CD4-positive, alpha-beta T cell treated with Interleukin-6 for 4 hours (primary cell): ENCODE measurements at regions not wholly inside any gene's neighbourhood (a gene's known extent, or its start where the extent isn't known, plus 50 kb on each side); places are given as distances from the start of the nearest gene placed in this dataset.
A peak's percentile ranks its signal among the peaks of the same experiment; 100 is the strongest.

Experiments
- DNase-seq: peaks from one replicate; pipeline ENCODE4 v3.0.0-alpha.2; 2020; ENCODE audit warnings: mixed read lengths

DNA sequence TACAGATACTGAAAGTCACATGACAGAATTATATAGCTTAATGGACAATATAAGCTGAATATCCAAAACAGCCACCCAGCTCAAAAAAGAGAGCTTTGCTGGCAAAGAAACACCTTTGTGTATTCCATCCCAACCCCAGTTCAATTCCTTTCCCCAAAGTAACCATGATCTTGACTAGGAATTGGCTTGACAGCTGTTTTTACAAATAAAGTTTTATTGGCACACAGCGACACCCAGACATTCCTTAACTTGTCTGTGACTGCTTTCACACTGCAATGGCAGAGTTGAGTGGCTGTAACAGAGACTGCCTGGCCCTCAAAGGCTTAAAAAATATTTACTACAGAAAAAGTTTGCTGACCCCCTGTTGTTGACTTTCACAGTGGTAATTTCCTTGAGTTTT, 264.0 kb upstream of the TSHZ2 start:
- no peak for DNase-seq

DNA sequence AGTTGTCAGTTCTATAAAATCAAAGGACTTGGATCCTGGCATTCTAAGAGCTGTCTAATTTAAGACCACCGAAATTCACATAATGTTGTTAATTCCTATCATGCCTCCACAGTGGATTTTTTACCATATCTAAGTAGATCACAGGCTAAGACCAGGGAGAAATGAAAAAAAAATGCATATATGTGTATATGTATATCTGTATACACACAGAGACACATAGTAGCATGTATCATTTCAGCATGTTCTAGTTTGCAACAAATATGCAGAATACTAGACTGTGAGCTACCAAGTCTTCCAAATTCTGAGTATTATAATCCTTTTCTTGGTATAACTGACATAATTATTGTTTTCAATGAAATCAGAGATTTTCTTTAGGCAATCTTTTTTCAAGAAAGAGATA, 267.6 kb upstream of the TSHZ2 start:
- DNase-seq = no peak

GRCh38 chr20:52688345-52688744, 283.8 kb upstream of the TSHZ2 start:
- DNase-seq = no peak

GRCh38 chr20:52684905-52685304, 287.3 kb upstream of the TSHZ2 start:
- DNase-seq = no peak

GRCh38 chr20:52684176-52684575, 288.0 kb upstream of the TSHZ2 start:
- no peak for DNase-seq

DNA sequence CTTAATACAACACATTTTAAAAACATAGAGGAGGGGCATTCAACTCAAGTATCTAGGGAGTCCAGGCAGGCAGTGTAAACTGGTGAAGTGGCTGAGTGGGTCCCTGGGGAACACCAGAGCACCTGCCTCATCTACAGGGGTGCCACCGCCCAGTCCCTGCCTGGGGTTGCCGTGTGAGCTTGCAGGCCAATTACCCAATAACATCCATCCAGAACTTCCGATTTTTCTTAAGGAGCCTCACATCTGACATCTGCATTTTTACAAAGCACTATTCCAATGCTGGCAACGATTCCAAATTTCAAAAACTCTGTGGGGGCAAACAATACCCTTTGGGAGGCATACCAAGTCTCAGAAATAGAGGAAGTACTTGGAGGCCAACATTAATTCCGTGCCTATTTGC, 288.4 kb upstream of the TSHZ2 start:
- DNase-seq = no peak

- no peak for DNase-seq
Observed at GRCh38 chr20:52682237-52682636, 289.9 kb upstream of the TSHZ2 start.

DNA sequence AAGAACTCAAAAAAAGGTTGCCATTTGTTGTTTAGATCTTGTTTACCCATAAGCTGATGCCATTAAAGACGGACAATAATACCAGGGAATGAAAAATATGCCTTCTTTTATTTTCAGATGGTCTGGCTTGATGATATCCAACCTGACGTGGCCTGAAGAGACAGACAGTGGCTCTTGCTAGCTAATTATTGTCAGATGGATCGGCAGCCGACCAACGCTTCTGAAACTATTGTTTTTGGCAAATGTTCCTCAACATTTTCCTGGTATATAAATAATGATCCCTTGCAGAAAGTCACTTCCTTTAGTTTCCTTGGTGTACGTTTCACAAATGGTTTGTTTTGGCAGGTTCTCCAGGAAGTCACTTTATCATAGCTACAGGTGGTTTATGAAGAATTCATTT, 290.9 kb upstream of the TSHZ2 start:
- no peak for DNase-seq

- no peak for DNase-seq
Observed at GRCh38 chr20:52677216-52677615, 294.9 kb upstream of the TSHZ2 start.

DNA sequence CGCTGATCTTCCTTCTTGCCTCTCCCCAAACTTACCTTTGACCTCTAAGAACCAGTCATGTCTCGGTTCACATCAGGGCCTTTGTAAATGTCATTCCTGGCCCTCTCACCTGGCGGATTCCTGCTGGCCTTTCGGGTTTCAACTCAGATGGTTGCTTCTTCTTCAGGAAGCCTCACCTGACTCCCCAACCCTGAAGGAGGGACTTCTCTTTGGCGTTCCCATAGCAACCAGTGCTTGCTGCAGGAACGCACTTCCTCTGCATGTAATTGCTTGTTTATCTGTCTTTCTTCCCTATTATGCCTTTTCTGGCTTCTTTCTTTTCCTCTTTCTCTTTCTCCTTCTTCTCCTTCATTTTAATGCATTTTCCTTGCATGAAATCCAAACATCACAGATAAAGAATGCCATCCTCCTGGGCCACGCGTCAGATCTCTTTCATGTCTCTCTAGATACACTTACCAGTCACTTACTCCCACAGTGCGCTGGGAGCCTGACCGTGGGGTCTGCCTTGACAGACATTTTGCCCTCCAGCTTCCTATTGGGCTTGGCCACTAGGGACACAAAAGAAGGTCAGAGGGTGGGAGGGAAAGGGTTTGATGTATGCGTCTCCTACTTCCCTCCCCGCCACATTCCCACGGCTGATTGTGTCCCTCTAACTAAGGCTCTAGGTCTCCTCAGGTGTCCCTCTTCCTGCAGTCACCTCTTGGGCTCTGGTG, 295.7 kb upstream of the TSHZ2 start:
- DNase-seq = peak; percentile 4

GRCh38 chr20:52675375-52675774, 296.8 kb upstream of the TSHZ2 start:
- no peak for DNase-seq

DNA sequence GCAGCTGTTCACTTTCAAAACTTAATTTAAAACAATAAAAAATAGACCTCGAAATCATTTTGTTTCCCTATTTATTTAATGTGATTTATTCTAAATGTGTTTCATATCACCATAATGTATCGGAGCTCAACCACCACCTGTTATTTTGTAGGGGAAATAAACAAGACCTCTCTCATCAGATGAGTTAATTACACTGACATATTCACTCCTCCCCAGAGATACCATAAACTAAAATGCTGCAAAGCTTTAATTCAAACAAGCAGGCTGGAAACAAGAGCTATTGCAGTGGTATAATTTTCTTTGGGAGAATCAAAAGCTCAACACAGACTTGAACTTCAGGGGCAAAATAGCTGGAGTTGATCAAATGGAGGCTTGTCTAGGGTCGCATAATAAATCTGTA, 303.5 kb upstream of the TSHZ2 start:
- no peak for DNase-seq

- DNase-seq = no peak
Observed at GRCh38 chr20:52667358-52667757, 304.8 kb upstream of the TSHZ2 start.

DNA sequence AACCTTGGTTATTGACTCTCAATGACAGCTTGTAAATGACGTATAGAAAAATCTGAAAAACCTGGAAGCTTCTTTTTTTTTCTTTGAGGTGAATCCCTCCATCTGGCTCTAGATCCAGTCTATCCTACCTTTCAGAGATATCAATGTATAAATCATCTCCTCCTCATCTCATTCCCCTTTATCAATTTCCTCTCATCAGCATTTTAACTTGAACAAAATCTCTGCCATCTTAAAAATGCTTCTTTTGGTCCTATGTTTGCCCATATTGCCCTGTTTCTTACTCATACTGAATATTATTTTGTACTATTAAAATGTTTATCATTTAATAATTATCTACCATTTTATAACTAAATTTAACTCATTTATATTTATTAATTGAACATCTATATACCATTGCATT, 306.7 kb upstream of the TSHZ2 start:
- DNase-seq = no peak

DNA sequence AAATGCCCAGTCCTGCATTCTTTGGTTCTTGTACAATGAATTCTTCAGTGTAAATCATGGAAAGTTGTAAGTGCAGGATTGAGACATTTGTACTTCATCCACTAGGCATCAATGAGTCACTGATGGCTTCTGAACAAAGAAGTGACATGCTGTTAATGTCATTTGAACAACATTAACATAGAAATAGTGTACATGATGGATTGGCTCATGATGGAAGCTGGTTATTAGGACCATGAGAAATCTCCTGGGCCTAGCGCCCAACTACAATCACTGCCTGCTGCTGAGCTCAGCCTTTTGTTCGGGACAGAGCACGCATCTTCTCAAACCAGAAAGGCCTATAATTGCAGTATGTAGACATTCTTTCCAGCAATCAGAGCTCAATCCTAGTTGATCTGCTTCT, 316.8 kb upstream of the TSHZ2 start:
- DNase-seq = no peak

DNA sequence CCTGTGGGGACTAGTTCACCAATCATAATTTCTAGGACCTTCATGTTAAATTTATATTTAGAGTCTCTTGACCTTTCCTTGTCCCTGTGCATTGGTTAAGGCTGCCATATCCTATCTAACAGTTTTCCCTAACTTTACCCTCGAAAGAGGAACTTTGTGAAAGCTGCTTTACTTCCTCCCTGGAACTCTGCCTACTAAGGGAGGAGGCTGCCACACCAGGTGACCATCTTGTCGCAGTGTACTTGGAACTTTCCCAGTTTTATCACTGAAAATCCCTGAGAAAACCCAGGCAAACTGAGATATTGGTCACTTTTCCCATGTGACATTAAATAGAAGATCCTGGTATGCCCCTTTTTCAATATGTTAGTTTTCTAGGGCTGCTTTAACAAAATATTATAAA, 317.6 kb upstream of the TSHZ2 start:
- DNase-seq = no peak

GRCh38 chr20:52652271-52652670, 319.9 kb upstream of the TSHZ2 start:
- no peak for DNase-seq

GRCh38 chr20:52649727-52650126, 322.4 kb upstream of the TSHZ2 start:
- no peak for DNase-seq

DNA sequence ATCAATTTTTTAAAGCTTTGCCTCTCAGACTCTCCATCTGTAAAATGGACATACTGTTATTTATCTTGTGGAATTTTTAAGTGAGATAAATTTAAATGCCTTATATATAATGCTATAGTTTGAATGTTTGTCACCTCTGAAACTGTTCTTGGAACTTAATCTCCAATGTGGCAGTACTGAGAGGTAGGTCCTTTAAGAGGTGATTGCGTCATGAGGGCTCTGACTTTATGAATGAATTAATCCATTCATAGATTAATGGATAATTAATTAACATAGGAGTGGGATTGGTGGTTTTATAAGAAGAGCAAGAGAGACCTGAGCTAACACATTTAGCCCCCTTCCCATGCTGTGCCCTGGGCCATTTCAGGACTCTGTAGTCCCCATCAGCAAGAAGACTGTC, 326.3 kb upstream of the TSHZ2 start:
- DNase-seq = no peak

GRCh38 chr20:52643034-52643433, 329.1 kb upstream of the TSHZ2 start:
- no peak for DNase-seq

- DNase-seq = no peak
Observed at GRCh38 chr20:52637201-52637600, 335.0 kb upstream of the TSHZ2 start.

- no peak for DNase-seq
Observed at GRCh38 chr20:52631469-52631868, 340.7 kb upstream of the TSHZ2 start.

- no peak for DNase-seq
Observed at GRCh38 chr20:52630138-52630537, 342.0 kb upstream of the TSHZ2 start.

GRCh38 chr20:52624281-52624680, 347.9 kb upstream of the TSHZ2 start:
- no peak for DNase-seq

- no peak for DNase-seq
Observed at GRCh38 chr20:52622081-52622480, 350.1 kb upstream of the TSHZ2 start.

- no peak for DNase-seq
Observed at GRCh38 chr20:52621401-52621800, 350.8 kb upstream of the TSHZ2 start.
